ENCODE measurements at regions not wholly inside any gene's neighbourhood (a gene's known extent, or its start where the extent isn't known, plus 50 kb on each side); places are given as distances from the start of the nearest gene placed in this dataset.

DNA sequence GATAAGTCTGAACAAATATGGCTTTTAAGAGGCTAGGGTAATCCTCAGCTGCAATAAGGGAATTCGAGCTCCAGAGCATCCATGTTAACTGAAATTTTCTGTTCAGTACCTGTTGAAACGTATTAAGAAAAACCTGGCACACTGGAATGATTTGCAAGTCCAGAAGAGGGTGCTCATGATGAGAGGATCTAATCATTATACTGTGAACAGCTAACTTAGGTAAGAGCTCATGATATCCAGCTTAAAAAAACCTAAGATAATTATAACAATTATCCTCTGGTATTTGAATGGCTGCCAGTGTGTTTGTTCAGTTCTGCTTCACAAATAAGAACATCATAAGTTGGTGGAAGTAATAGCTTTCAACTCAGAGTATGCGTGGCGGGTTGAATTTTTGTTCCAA is 1118.3 kb upstream of the DDX18 start:
- TF ChIP-seq TAF1 (IDR thresholded peaks at IDR 0.05; ENCODE audit: borderline replicate concordance, low read depth, low read length), result no peak
- TF ChIP-seq POLR2AphosphoS5 (IDR thresholded peaks at IDR 0.05; ENCODE audit: low read depth, low read length), result no peak
